ENCODE measurements at regions not wholly inside any gene's neighbourhood (a gene's known extent, or its start where the extent isn't known, plus 50 kb on each side); places are given as distances from the start of the nearest gene placed in this dataset.
"Not testable (repeated sequence)": the region's sequence is repeated elsewhere in the genome, so short reads cannot be mapped to it uniquely, and the experiment has no call there.

GRCh38 chr16:52742608-52743170 lies 195.7 kb upstream of the TOX3 start:
- no peaks in the 10 kb centered on the region for H3K4me1 Mint-ChIP-seq (ENCODE audit: low read depth)
- H3K36me3 Mint-ChIP-seq (ENCODE audit: low read depth): no peaks in the 10 kb centered on the region
- H3K27ac Mint-ChIP-seq: no peak overlapping the region
- ATAC-seq: no peak
- ChIA-PET CTCF (interaction anchor here (0.6 kb wide), 1 partner anchor 280 kb away, joined by 3 read pairs; no protein-coding TSS in a partner anchor), POLR2A (no interaction called here)
- DNase-seq: no peak
- no peaks in the 10 kb centered on the region for H3K27me3 Mint-ChIP-seq
- intact Hi-C loops (cut with micrococcal nuclease): no loop called here
- TF ChIP-seq, protein P1, sequence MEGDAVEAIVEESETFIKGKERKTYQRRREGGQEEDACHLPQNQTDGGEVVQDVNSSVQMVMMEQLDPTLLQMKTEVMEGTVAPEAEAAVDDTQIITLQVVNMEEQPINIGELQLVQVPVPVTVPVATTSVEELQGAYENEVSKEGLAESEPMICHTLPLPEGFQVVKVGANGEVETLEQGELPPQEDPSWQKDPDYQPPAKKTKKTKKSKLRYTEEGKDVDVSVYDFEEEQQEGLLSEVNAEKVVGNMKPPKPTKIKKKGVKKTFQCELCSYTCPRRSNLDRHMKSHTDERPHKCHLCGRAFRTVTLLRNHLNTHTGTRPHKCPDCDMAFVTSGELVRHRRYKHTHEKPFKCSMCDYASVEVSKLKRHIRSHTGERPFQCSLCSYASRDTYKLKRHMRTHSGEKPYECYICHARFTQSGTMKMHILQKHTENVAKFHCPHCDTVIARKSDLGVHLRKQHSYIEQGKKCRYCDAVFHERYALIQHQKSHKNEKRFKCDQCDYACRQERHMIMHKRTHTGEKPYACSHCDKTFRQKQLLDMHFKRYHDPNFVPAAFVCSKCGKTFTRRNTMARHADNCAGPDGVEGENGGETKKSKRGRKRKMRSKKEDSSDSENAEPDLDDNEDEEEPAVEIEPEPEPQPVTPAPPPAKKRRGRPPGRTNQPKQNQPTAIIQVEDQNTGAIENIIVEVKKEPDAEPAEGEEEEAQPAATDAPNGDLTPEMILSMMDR (IDR thresholded peaks at IDR 0.05): no peak
- H3K4me3 Mint-ChIP-seq: no peak overlapping the region
- peaks cover 10% of the 10 kb centered on the region for H3K9me3 Mint-ChIP-seq

- no peak for DNase-seq
- no peak for ATAC-seq
- H3K4me1 Mint-ChIP-seq (ENCODE audit: low read depth): no peaks in the 10 kb centered on the region
- ChIA-PET CTCF (interaction anchor here (0.6 kb wide), 1 partner anchor 281 kb away, joined by 3 read pairs; no protein-coding TSS in a partner anchor), POLR2A (no interaction called here)
- no peaks in the 10 kb centered on the region for H3K36me3 Mint-ChIP-seq (ENCODE audit: low read depth)
- no peak overlapping the region for H3K4me3 Mint-ChIP-seq
- TF ChIP-seq, protein P1 (IDR thresholded peaks at IDR 0.05): no peak
- no peak overlapping the region for H3K27ac Mint-ChIP-seq
- no peaks in the 10 kb centered on the region for H3K27me3 Mint-ChIP-seq
- intact Hi-C loops (cut with micrococcal nuclease): no loop called here
- peaks cover 10% of the 10 kb centered on the region for H3K9me3 Mint-ChIP-seq
These were observed 195.1 kb upstream of the TOX3 start for GRCh38 chr16:52742052-52742451.

- intact Hi-C loops (cut with micrococcal nuclease): no loop called here
- Mint-ChIP-seq H3K9me3 (peaks cover 10% of the 10 kb centered on the region), H3K4me3 (no peak overlapping the region), H3K27me3 (no peaks in the 10 kb centered on the region), H3K4me1 (ENCODE audit: low read depth) (no peaks in the 10 kb centered on the region), H3K27ac (no peak overlapping the region), H3K36me3 (ENCODE audit: low read depth) (no peaks in the 10 kb centered on the region)
- ATAC-seq (no peak), DNase-seq (no peak)
- CTCF ChIA-PET: no interaction called here
- TF ChIP-seq, protein P1 (IDR thresholded peaks at IDR 0.05): no peak
- POLR2A ChIA-PET: interaction anchor here (0.6 kb wide), 1 partner anchor 9 kb away, joined by 4 read pairs; no protein-coding TSS in a partner anchor
These were observed 194.4 kb upstream of the TOX3 start for GRCh38 chr16:52741351-52741750.

DNA sequence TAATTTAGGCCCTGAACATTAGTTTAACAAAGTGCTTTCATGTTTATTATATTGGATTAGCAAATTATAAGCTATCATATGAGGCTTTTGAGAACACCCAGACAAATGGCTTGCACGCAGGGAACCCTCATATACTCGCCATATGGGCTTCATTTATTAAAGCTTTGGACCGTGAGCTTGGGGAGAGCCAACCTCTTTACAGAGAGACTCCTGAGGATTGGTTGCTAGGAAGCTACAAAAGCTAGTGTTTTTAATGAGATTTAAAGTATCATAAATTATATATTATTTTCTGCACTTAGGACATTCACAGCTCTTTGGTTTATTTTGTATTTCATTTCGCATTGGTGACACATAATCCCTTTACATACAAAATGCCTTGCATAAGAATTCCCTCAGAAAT lies 193.8 kb upstream of the TOX3 start:
- intact Hi-C loops (cut with micrococcal nuclease): no loop called here
- DNase-seq: no peak
- no peak overlapping the region for H3K27ac Mint-ChIP-seq
- no peaks in the 10 kb centered on the region for H3K4me1 Mint-ChIP-seq (ENCODE audit: low read depth)
- CTCF ChIA-PET: no interaction called here
- POLR2A ChIA-PET: no interaction called here
- TF ChIP-seq, protein P1 (IDR thresholded peaks at IDR 0.05): no peak
- peaks cover 10% of the 10 kb centered on the region for H3K9me3 Mint-ChIP-seq
- no peaks in the 10 kb centered on the region for H3K36me3 Mint-ChIP-seq (ENCODE audit: low read depth)
- H3K4me3 Mint-ChIP-seq: no peak overlapping the region
- H3K27me3 Mint-ChIP-seq: no peaks in the 10 kb centered on the region
- no peak for ATAC-seq

GRCh38 chr16:52740333-52740732 lies 193.4 kb upstream of the TOX3 start:
- Mint-ChIP-seq H3K4me1 (ENCODE audit: low read depth) (no peaks in the 10 kb centered on the region), H3K36me3 (ENCODE audit: low read depth) (no peaks in the 10 kb centered on the region), H3K27me3 (no peaks in the 10 kb centered on the region), H3K4me3 (no peak overlapping the region), H3K27ac (no peak overlapping the region), H3K9me3 (peaks cover 10% of the 10 kb centered on the region)
- intact Hi-C loops (cut with micrococcal nuclease): no loop called here
- CTCF ChIA-PET: no interaction called here
- TF ChIP-seq, protein P1 (IDR thresholded peaks at IDR 0.05): no peak
- DNase-seq (no peak), ATAC-seq (no peak)
- POLR2A ChIA-PET: no interaction called here

GRCh38 chr16:52738992-52739391 lies 192.0 kb upstream of the TOX3 start:
- DNase-seq; H3K4me1 Mint-ChIP-seq (ENCODE audit: low read depth); H3K9me3 Mint-ChIP-seq; POLR2A ChIA-PET; H3K27ac Mint-ChIP-seq; ATAC-seq; intact Hi-C loops (cut with micrococcal nuclease); H3K4me3 Mint-ChIP-seq; H3K36me3 Mint-ChIP-seq (ENCODE audit: low read depth); H3K27me3 Mint-ChIP-seq; CTCF ChIA-PET: not testable (repeated sequence)

Measured in activated CD8-positive, alpha-beta T cell treated with anti-CD3 and anti-CD28 coated beads for 36 hours (primary cell).